ENCODE measurements at regions not wholly inside any gene's neighbourhood (a gene's known extent, or its start where the extent isn't known, plus 50 kb on each side); places are given as distances from the start of the nearest gene placed in this dataset.

DNA sequence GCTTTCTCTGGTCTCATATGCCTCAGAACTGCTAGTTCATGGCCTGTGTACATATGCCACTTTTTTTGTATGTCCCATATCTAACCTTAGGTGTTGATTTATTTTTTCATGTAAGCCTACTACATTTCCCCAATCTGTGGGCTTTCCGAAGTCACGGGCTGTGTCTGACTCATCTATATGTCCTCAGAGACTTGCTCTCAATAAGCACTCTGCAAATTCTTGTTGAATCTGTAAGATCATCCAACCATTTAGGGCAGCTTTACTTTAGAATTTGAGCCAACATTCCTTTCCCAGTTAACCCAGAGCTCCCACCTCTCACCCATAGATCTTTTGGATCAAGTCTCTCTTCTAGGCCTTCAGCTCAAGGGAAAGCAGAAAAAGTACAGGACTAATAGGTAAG, 263.4 kb downstream of the SEC61B start:
- Mint-ChIP-seq H3K27me3 (peaks cover 17% of the 10 kb centered on the region), H3K9me3 (no peaks in the 10 kb centered on the region), H3K4me1 (ENCODE audit: low read depth) (no peaks in the 10 kb centered on the region), H3K36me3 (ENCODE audit: low read depth) (no peaks in the 10 kb centered on the region), H3K4me3 (no peak overlapping the region), H3K27ac (no peak overlapping the region)
- DNase-seq (no peak), ATAC-seq (ENCODE audit: poor library complexity) (no peak)
- Histone ChIP-seq H3K36me3 (ENCODE audit: insufficient read depth, low read length) (no peaks in the 10 kb centered on the region), H3K27me3 (ENCODE audit: control insufficient read depth in 1 of 2, insufficient read depth in 2 of 2, low read length in 2 of 2) (peaks cover 2 to 6% of the 10 kb centered on the region in 2 experiments), H3K9me3 (ENCODE audit: control insufficient read depth in 1 of 2, insufficient read depth in 1 of 2, low read length in 2 of 2) (no peaks in the 10 kb centered on the region), H3K4me1 (ENCODE audit: insufficient read depth, low read length) (no peaks in the 10 kb centered on the region), H3K4me3 (ENCODE audit: low read length) (no peak overlapping the region), H3K27ac (ENCODE audit: low read depth in 1 of 2, low read length in 2 of 2) (no peak overlapping the region)
- CTCF ChIA-PET, result no interaction called here
- POLR2A ChIA-PET, result no interaction called here
- intact Hi-C loops (cut with DNase I, micrococcal nuclease), result no loop called here
- TF ChIP-seq, protein P1, sequence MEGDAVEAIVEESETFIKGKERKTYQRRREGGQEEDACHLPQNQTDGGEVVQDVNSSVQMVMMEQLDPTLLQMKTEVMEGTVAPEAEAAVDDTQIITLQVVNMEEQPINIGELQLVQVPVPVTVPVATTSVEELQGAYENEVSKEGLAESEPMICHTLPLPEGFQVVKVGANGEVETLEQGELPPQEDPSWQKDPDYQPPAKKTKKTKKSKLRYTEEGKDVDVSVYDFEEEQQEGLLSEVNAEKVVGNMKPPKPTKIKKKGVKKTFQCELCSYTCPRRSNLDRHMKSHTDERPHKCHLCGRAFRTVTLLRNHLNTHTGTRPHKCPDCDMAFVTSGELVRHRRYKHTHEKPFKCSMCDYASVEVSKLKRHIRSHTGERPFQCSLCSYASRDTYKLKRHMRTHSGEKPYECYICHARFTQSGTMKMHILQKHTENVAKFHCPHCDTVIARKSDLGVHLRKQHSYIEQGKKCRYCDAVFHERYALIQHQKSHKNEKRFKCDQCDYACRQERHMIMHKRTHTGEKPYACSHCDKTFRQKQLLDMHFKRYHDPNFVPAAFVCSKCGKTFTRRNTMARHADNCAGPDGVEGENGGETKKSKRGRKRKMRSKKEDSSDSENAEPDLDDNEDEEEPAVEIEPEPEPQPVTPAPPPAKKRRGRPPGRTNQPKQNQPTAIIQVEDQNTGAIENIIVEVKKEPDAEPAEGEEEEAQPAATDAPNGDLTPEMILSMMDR (IDR thresholded peaks at IDR 0.05), result no peak

DNA sequence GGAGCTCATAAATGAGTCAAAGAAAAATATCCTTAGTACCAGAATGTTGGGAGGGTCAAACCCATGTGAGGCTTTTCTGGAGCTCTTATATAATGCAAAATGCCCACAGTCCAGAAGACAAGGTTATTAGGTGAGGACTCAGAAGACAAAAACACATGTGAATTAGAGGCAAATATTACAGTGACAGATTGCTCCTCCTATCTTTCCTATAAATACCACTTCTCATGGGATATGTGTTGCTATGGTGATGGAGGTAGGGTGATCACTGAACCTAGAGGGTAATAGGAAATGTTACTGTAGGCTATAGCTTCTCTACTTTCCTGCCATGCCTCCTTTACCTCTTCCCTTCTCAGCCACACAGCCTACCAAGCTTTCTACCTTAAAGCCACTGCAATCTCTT, 264.6 kb downstream of the SEC61B start:
- H3K27me3 ChIP-seq (ENCODE audit: control insufficient read depth in 1 of 2, insufficient read depth in 2 of 2, low read length in 2 of 2), result peaks cover 2 to 6% of the 10 kb centered on the region in 2 experiments
- no peaks in the 10 kb centered on the region for H3K36me3 Mint-ChIP-seq (ENCODE audit: low read depth)
- TF ChIP-seq, protein P1 (IDR thresholded peaks at IDR 0.05), result no peak
- H3K4me1 ChIP-seq (ENCODE audit: insufficient read depth, low read length), result no peaks in the 10 kb centered on the region
- no peaks in the 10 kb centered on the region for H3K9me3 Mint-ChIP-seq
- H3K4me1 Mint-ChIP-seq (ENCODE audit: low read depth), result no peaks in the 10 kb centered on the region
- ATAC-seq (ENCODE audit: poor library complexity) (no peak), DNase-seq (no peak)
- no peak overlapping the region for H3K27ac Mint-ChIP-seq
- ChIA-PET POLR2A (no interaction called here), CTCF (no interaction called here)
- no peak overlapping the region for H3K4me3 Mint-ChIP-seq
- no peaks in the 10 kb centered on the region for H3K9me3 ChIP-seq (ENCODE audit: control insufficient read depth in 1 of 2, insufficient read depth in 1 of 2, low read length in 2 of 2)
- peaks cover 23% of the 10 kb centered on the region for H3K27me3 Mint-ChIP-seq
- H3K27ac ChIP-seq (ENCODE audit: low read depth in 1 of 2, low read length in 2 of 2), result no peak overlapping the region
- H3K4me3 ChIP-seq (ENCODE audit: low read length), result no peak overlapping the region
- H3K36me3 ChIP-seq (ENCODE audit: insufficient read depth, low read length), result no peaks in the 10 kb centered on the region
- intact Hi-C loops (cut with DNase I, micrococcal nuclease), result no loop called here

DNA sequence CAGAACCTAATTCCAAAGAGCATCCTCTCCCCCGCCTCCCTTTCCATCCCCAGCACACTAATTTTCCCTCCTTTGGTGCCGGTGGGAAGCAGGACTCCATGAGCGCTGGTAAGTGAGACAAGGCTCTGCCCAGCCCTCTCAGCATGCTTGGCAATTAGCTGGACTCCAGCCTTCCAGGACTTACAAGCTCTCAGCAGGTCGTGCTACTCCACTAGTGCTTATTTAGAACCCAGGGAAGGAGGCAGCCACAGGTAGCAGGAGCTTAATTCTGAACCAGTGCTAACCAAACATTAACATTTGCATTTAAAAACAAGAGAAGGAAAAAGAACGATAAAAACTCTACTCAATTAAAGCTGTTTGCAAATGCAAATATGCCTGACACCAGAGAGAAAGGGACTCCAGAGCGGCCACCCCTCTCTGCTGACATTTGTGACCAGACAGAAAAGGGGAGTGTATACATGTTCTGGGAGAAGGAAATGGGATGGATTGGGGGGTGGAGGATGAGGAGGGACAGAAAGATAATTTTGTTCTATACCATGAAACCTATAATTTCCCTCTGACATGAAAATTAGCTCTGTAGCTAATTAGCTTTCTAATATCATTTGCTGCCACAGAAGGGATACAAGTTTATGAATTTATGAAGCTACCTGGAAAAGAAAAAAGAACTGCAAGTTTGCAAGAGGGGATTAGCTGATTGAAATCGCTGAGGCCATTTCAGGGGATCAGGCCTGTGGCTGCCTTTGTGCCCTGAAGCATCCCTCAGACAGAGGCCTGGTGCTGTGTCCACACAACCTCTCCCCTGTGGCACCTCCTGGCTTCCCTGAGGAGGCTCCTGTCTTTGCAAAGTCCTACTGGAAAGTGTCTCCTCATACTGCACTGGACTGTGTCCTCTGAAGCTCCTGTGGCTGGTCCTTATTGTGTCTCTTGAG, 266.3 kb downstream of the SEC61B start:
- no peak overlapping the region for H3K27ac Mint-ChIP-seq

More for the DNA sequence above, 266.3 kb downstream of the SEC61B start:
- peaks cover 35% of the 10 kb centered on the region for H3K27me3 Mint-ChIP-seq
- Histone ChIP-seq H3K4me3 (ENCODE audit: low read length) (no peak overlapping the region), H3K27me3 (ENCODE audit: control insufficient read depth in 1 of 2, insufficient read depth in 2 of 2, low read length in 2 of 2) (peaks cover 5 to 6% of the 10 kb centered on the region in 2 experiments), H3K36me3 (ENCODE audit: insufficient read depth, low read length) (no peaks in the 10 kb centered on the region), H3K27ac (ENCODE audit: low read depth in 1 of 2, low read length in 2 of 2) (no peak overlapping the region), H3K9me3 (ENCODE audit: control insufficient read depth in 1 of 2, insufficient read depth in 1 of 2, low read length in 2 of 2) (no peaks in the 10 kb centered on the region), H3K4me1 (ENCODE audit: insufficient read depth, low read length) (no peaks in the 10 kb centered on the region)
- TF ChIP-seq, protein P1 (IDR thresholded peaks at IDR 0.05), result no peak
- no peaks in the 10 kb centered on the region for H3K36me3 Mint-ChIP-seq (ENCODE audit: low read depth)
- intact Hi-C loops (cut with DNase I, micrococcal nuclease), result no loop called here
- CTCF ChIA-PET, result no interaction called here
- no peak for DNase-seq
- POLR2A ChIA-PET, result no interaction called here
- no peak for ATAC-seq (ENCODE audit: poor library complexity)
- no peak overlapping the region for H3K4me3 Mint-ChIP-seq
- H3K9me3 Mint-ChIP-seq, result no peaks in the 10 kb centered on the region
- H3K4me1 Mint-ChIP-seq (ENCODE audit: low read depth), result no peaks in the 10 kb centered on the region

All from CD4-positive, alpha-beta T cell (primary cell).